ENCODE measurements at regions not wholly inside any gene's neighbourhood (a gene's known extent, or its start where the extent isn't known, plus 50 kb on each side); places are given as distances from the start of the nearest gene placed in this dataset.

- intact Hi-C loops (cut with micrococcal nuclease), result loop anchor here (10.0 kb wide), 1 partner anchor 147 kb away; no protein-coding TSS in a partner anchor
- FAIRE-seq, result no peak
- no peak for TF ChIP-seq SNAPC5 (CRISPR knock-in tag; IDR thresholded peaks at IDR 0.05)
- peak; percentile 65 for TF ChIP-seq TFE3 (CRISPR knock-in tag; IDR thresholded peaks at IDR 0.05)
- no peak for TF ChIP-seq IRF9 (tag; IDR thresholded peaks at IDR 0.05)
- peak; percentile 56; the same call in 1 of the 2 replicates for TF ChIP-seq RAD51 (IDR thresholded peaks at IDR 0.05; ENCODE audit: borderline replicate concordance, low read depth)
- TF ChIP-seq USF2 (CRISPR knock-in tag; IDR thresholded peaks at IDR 0.05), result peak; percentile 34; the same call in 1 of the 2 replicates
Measured at GRCh38 chr1:58391514-58391913, 155.0 kb downstream of the OMA1 start.

More at GRCh38 chr1:58391514-58391913, 155.0 kb downstream of the OMA1 start:
- H3K36me3 ChIP-seq (ENCODE audit: control insufficient read depth, insufficient read depth, low read length), result no peaks in the 10 kb centered on the region
- H4K20me1 ChIP-seq (replicated peaks; ENCODE audit: control insufficient read depth, insufficient read depth, low read length), result no peaks in the 10 kb centered on the region
- peaks cover 3 to 9% of the 10 kb centered on the region in 2 experiments; a peak in 3 of 5 replicates for H3K27me3 ChIP-seq (ENCODE audit: control insufficient read depth in 2 of 2, insufficient read depth in 2 of 2, low read length in 2 of 2)
- no peak overlapping the region for H3K27ac ChIP-seq (ENCODE audit: extremely low read depth, low read depth, low read length)
- no TSS peak for BruUV-seq (replicated peaks)
- H3K9me1 ChIP-seq (ENCODE audit: control insufficient read depth, insufficient read depth, low read length), result no peaks in the 10 kb centered on the region
- H3K4me3 ChIP-seq, result no peak overlapping the region
- no peak overlapping the region for H3K9ac ChIP-seq (ENCODE audit: insufficient read depth in 1 of 2, low read depth in 2 of 2, low read length in 2 of 2)
- in situ Hi-C loops (cut with MboI), result no loop called here
- DNase-seq (ENCODE audit: extremely low read depth in 1 of 4, low spot score in 3 of 4) (no peak), ATAC-seq (no peak)
- H3K79me2 ChIP-seq (ENCODE audit: control insufficient read depth, insufficient read depth, low read length), result no peaks in the 10 kb centered on the region
- no peaks in the 10 kb centered on the region for H3K9me3 ChIP-seq (replicated peaks; ENCODE audit: control insufficient read depth, insufficient read depth, low read depth, low read length)
- no peak overlapping the region for H3K4me2 ChIP-seq (ENCODE audit: insufficient read depth, low read length)
- H2AFZ ChIP-seq (ENCODE audit: low read depth, low read length), result no peak overlapping the region
- ChIA-PET CTCF (ENCODE audit: low intra/inter-chr PET ratio) (no interaction called here), POLR2A (interaction anchor here (0.9 kb wide), 2 partner anchors 13 to 30 kb away, joined by 3 read pairs; no protein-coding TSS in a partner anchor)
- 2% methylated on average over 3 of the region's 3 CpGs for WGBS (ENCODE audit: insufficient coverage, low coverage, missing lambda C conversion rate)
- no peaks in the 10 kb centered on the region for H3K4me1 ChIP-seq (replicated peaks in 1 of 2; ENCODE audit: control insufficient read depth in 2 of 2, insufficient read depth in 2 of 2, low read length in 2 of 2)

All from K562 (cell line).